Gastroesophageal sphincter (tissue), 4 donors: ENCODE measurements at regions not wholly inside any gene's neighbourhood (a gene's known extent, or its start where the extent isn't known, plus 50 kb on each side); places are given as distances from the start of the nearest gene placed in this dataset.
A peak's percentile ranks its signal among the peaks of the same experiment; 100 is the strongest.

Source experiments
- ATAC-seq: fragments of 150-250 bp; one replicate; pipeline ENCODE4 v1.9.1; 2016; ENCODE audit warnings: mild to moderate bottlenecking, moderate library complexity
- H3K27ac ChIP-seq, 4 donors: fragments of 200-600 bp; sonication (generic) in 3 of 4; 1 replicate in 3 of 4; 2 replicates in 1 of 4; pipeline ENCODE4 v1.5.1; 2016 to 2019
- H3K27me3 ChIP-seq: fragments of 200-600 bp; sonication (generic); one replicate; pipeline ENCODE4 v1.5.1; 2019
- H3K36me3 ChIP-seq, 2 donors: fragments of 200-600 bp; sonication (generic); one replicate each; pipeline ENCODE4 v1.5.1; 2019; ENCODE audit warnings: control low read depth in 1 of 2
- H3K4me1 ChIP-seq, 3 donors: fragments of 200-600 bp; sonication (generic); 1 replicate in 2 of 3; 2 replicates in 1 of 3; pipeline ENCODE4 v1.5.1; 2016 to 2019; ENCODE audit warnings: control low read depth in 2 of 3
- H3K4me3 ChIP-seq, 2 donors: fragments of 200-600 bp; sonication (generic); one replicate each; pipeline ENCODE4 v1.5.1; 2019; ENCODE audit warnings: mild to moderate bottlenecking in 1 of 2, moderate library complexity in 1 of 2
- H3K9me3 ChIP-seq, 3 donors: fragments of 200-600 bp; sonication (generic); one replicate each; pipeline ENCODE4 v1.5.1; 2017 to 2019; ENCODE audit warnings: control low read depth in 2 of 3
- EP300 ChIP-seq: sonication (generic); formaldehyde crosslinking; IDR thresholded peaks from one replicate; pipeline ENCODE4 v1.6.1; 2017; ENCODE audit warnings: antibody characterized with exemption, mild to moderate bottlenecking
- POLR2A ChIP-seq, 2 donors: fragments of 450-650 bp; IDR thresholded peaks; one replicate each; pipeline ENCODE4 v1.6.1; 2017; ENCODE audit warnings: antibody characterized with exemption in 2 of 2, mild to moderate bottlenecking in 2 of 2, moderate library complexity in 1 of 2
- POLR2AphosphoS5 ChIP-seq: sonication (generic); formaldehyde crosslinking; IDR thresholded peaks from one replicate; pipeline ENCODE4 v1.6.1; 2017; ENCODE audit warnings: antibody characterized with exemption
- WGBS, 2 donors: methylation state at CpG; one replicate each; pipeline ENCODE4 v1.1.5; 2018; ENCODE audit warnings: low coverage in 1 of 2; 5-methylcytosine and 5-hydroxymethylcytosine counted together
- TF ChIP-seq, protein P1 (sequence below), 4 experiments: fragments of 200-600 bp in 2 of 4; fragments of 450-650 bp in 2 of 4; sonication (generic) in 1 of 4; IDR thresholded peaks; one replicate each; pipeline ENCODE4 v1.5.1; 2017 to 2019; ENCODE audit warnings: antibody characterized with exemption in 4 of 4, mild to moderate bottlenecking in 2 of 4, moderate library complexity in 2 of 4

DNA sequence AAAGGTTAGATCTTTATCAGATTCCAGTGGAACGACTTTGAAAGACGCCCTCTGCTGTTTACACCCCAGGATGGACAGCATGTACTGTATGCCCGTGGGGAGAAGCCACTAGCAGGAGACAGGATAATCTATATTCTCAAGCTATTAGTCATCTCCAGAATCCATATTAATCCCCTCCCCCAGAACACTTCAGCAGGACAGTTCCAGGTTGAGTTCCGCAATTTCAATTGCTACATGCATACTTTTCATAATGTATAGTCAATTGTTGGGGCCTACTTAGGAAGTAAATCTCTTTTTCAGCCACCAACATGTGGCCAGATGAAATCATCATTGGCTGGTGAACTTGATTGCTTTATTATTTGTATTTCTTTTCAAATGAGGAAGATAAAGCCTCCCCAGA, 313.1 kb upstream of the SMIM30 start:
- 88 to 89% methylated on average over 3 to 4 of the region's 4 CpGs for WGBS, 2 donors
- H3K36me3 ChIP-seq = no peaks in the 10 kb centered on the region
- H3K4me1 ChIP-seq = no peaks in the 10 kb centered on the region

DNA sequence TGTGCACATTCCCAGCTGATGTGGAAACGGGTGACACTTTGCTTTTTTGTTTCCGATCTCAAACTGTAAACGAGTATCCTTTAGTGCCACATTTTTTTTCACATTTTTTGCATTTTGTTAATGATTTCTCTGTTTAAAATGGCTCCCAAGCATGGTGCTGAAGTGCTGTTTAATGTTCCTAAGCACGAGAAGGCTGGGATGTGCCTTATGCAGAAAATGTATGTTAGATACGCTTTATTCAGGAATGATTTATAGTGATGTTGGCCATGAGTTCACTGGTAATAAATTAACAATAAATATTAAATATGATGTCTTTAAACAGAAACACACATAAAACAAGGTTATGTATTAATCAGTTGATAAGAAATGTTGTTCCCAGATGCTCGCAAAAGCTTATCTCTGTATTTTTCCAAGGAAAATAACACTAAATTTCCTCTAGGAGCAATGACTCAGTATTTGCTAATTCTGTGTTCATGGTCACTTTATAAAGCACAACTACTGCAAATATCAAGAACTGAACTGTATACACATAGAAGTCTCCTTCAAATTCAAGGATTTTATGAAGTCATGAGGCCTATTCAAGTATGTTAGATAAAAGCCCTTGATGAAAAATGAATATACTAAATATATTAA, 305.9 kb upstream of the SMIM30 start:
- no peaks in the 10 kb centered on the region for H3K4me1 ChIP-seq
- no peak overlapping the region for H3K4me3 ChIP-seq
- 70 to 71% methylated on average over 6 of the region's 6 CpGs for WGBS, 2 donors
- H3K36me3 ChIP-seq = no peaks in the 10 kb centered on the region
- no peaks in the 10 kb centered on the region for H3K9me3 ChIP-seq
- H3K27me3 ChIP-seq = no peaks in the 10 kb centered on the region
- TF ChIP-seq POLR2A (IDR thresholded peaks at IDR 0.05) (no peak), POLR2AphosphoS5 (no peak)
- ATAC-seq = no peak
- H3K27ac ChIP-seq = no peak overlapping the region

More for the DNA sequence above, 313.1 kb upstream of the SMIM30 start:
- ATAC-seq = no peak
- no peak overlapping the region for H3K4me3 ChIP-seq
- no peak overlapping the region for H3K27ac ChIP-seq
- no peaks in the 10 kb centered on the region for H3K27me3 ChIP-seq
- no peak for TF ChIP-seq EP300
- TF ChIP-seq, protein P1, sequence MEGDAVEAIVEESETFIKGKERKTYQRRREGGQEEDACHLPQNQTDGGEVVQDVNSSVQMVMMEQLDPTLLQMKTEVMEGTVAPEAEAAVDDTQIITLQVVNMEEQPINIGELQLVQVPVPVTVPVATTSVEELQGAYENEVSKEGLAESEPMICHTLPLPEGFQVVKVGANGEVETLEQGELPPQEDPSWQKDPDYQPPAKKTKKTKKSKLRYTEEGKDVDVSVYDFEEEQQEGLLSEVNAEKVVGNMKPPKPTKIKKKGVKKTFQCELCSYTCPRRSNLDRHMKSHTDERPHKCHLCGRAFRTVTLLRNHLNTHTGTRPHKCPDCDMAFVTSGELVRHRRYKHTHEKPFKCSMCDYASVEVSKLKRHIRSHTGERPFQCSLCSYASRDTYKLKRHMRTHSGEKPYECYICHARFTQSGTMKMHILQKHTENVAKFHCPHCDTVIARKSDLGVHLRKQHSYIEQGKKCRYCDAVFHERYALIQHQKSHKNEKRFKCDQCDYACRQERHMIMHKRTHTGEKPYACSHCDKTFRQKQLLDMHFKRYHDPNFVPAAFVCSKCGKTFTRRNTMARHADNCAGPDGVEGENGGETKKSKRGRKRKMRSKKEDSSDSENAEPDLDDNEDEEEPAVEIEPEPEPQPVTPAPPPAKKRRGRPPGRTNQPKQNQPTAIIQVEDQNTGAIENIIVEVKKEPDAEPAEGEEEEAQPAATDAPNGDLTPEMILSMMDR (IDR thresholded peaks at IDR 0.05) = no peak
- TF ChIP-seq POLR2AphosphoS5 = no peak
- no peak for TF ChIP-seq POLR2A (IDR thresholded peaks at IDR 0.05)
- no peaks in the 10 kb centered on the region for H3K9me3 ChIP-seq

DNA sequence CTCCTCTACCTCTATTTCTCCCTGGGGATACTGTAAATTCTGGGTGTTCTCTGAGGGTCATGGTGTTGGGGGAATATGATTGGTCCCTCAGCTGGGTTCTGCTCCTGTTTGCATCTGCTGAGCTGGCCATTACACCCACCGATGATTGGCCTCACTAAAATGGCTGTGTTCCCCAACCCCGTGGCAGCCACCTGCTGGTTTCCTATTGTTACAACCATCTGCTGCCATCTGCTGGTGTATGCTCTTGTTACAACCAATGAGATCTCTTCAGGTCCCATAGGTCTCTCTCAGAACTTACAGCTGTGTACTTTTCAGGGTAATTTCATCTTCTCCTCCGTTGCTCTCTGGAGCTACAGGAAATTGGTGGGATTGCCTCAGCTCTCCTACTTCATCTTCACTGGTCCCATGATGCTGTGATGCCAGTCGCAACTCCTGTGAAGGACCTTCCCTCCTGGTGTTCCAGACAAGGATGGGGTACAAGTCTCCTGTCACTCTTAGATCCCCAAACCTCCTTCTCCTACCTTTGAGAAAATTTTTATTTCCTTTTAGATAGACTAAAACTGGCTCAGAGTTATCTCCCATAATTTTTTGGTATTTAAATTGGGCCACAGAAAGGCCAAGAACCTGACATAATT, 303.5 kb upstream of the SMIM30 start:
- no peaks in the 10 kb centered on the region for H3K36me3 ChIP-seq
- H3K9me3 ChIP-seq = no peaks in the 10 kb centered on the region
- WGBS, 2 donors = 25 to 31% methylated on average over 4 of the region's 4 CpGs
- H3K27ac ChIP-seq = no peak overlapping the region
- no peaks in the 10 kb centered on the region for H3K4me1 ChIP-seq
- H3K27me3 ChIP-seq = no peaks in the 10 kb centered on the region
- no peak for TF ChIP-seq POLR2AphosphoS5
- TF ChIP-seq, protein P1 (IDR thresholded peaks at IDR 0.05) = peak; percentile 49 to 86 (median 76)
- no peak overlapping the region for H3K4me3 ChIP-seq
- ATAC-seq = peak; percentile 63

DNA sequence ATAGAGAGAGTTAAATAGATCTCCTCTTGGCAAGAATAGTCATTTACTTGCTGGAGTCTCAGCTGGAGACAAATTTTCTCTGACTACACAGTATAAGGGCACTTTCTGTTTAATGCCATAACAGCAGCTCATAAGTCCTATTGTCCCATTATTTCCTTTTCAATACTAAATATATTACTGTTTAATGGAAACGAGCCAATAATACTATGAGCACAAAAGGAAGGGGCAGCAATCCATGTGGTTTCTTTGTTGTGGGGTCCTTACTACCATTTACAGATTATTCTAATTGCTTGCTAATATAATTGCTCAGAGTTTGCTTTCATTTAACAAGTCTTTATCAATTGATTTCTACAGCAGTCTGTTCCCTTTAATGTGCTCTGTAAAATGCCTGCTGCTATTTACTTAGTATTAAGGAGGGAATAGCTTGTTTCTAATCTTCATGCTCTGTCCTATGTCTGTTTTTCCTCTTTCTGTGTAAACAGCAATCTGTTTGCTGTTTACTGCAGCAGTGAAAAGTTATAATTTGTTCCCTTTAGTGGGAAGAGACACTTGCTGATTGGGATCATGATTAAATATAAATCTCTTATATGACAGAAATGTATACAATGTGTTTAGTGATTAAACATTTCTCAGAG, 296.2 kb upstream of the SMIM30 start:
- H3K27ac ChIP-seq = no peak overlapping the region
- H3K4me1 ChIP-seq = no peaks in the 10 kb centered on the region
- TF ChIP-seq POLR2AphosphoS5 (no peak), POLR2A (IDR thresholded peaks at IDR 0.05) (no peak), EP300 (no peak)
- TF ChIP-seq, protein P1 (IDR thresholded peaks at IDR 0.05) = no peak
- no peaks in the 10 kb centered on the region for H3K36me3 ChIP-seq
- no peaks in the 10 kb centered on the region for H3K9me3 ChIP-seq
- no peak for ATAC-seq
- WGBS, 2 donors = 33 to 53% methylated on average over 1 of the region's 1 CpG
- no peak overlapping the region for H3K4me3 ChIP-seq
- H3K27me3 ChIP-seq = no peaks in the 10 kb centered on the region

DNA sequence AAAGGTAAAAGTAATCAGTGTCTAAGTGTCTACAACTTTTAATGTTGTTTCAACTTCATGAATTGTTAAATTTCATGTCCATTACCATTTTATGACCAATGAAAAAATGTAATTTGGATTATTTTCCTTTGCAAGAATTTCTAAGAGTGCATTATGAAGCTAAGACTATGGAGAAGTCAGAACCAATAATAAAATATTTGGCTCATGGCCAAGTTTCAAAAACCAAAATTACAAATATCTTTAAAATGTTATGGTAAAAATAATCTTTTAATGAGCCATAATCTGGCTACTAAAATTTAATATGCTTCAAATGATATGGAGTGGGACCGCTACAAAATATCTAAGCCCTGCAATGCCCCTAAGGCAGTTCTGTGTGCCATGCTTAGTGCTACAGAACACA, 294.1 kb upstream of the SMIM30 start:
- ATAC-seq = no peak
- H3K36me3 ChIP-seq = no peaks in the 10 kb centered on the region
- TF ChIP-seq, protein P1 (IDR thresholded peaks at IDR 0.05) = no peak
- TF ChIP-seq EP300 (no peak), POLR2A (IDR thresholded peaks at IDR 0.05) (no peak), POLR2AphosphoS5 (no peak)
- no peaks in the 10 kb centered on the region for H3K27me3 ChIP-seq
- WGBS, 2 donors = 83 to 92% methylated on average over 1 of the region's 1 CpG
- H3K4me3 ChIP-seq = no peak overlapping the region
- no peak overlapping the region for H3K27ac ChIP-seq
- no peaks in the 10 kb centered on the region for H3K9me3 ChIP-seq
- H3K4me1 ChIP-seq = no peaks in the 10 kb centered on the region
